ENCODE measurements at regions not wholly inside any gene's neighbourhood (a gene's known extent, or its start where the extent isn't known, plus 50 kb on each side); places are given as distances from the start of the nearest gene placed in this dataset.

GRCh38 chr9:87006956-87007355, 59.6 kb upstream of the GAS1 start:
- Histone ChIP-seq H3K4me2 (ENCODE audit: low read length) (no peak overlapping the region), H3K9me3 (ENCODE audit: insufficient read depth, low read depth, low read length) (no peaks in the 10 kb centered on the region), H3K4ac (ENCODE audit: low read depth, low read length) (no peak overlapping the region), H3K4me1 (ENCODE audit: control insufficient read depth in 1 of 2, insufficient read depth in 2 of 2, low read length in 2 of 2) (peaks cover 0 to 2% of the 10 kb centered on the region in 2 experiments), H2AFZ (ENCODE audit: insufficient read depth, low read length, poor library complexity) (no peak overlapping the region), H2BK12ac (ENCODE audit: low read length) (no peak overlapping the region), H3K9ac (ENCODE audit: low read length) (no peak overlapping the region), H2BK120ac (ENCODE audit: insufficient read depth, low read length, poor library complexity) (no peak overlapping the region), H2AK5ac (ENCODE audit: low read length) (no peak overlapping the region), H3K27ac (ENCODE audit: low read depth, low read length) (no peak overlapping the region), H3K27me3 (ENCODE audit: insufficient read depth, low read length) (no peaks in the 10 kb centered on the region), H4K12ac (ENCODE audit: low read depth, low read length) (no peak overlapping the region), H2BK5ac (ENCODE audit: low read depth, low read length, poor library complexity) (no peak overlapping the region), H3K14ac (ENCODE audit: low read length) (no peak overlapping the region), H3K4me3 (ENCODE audit: low read depth, low read length) (no peak overlapping the region), H3K23ac (ENCODE audit: low read length) (no peak overlapping the region), H4K8ac (ENCODE audit: low read depth, low read length) (no peak overlapping the region), H3K18ac (ENCODE audit: low read length) (no peak overlapping the region), H3K36me3 (ENCODE audit: control insufficient read depth in 1 of 2, insufficient read depth in 2 of 2, low read length in 2 of 2) (no peaks in the 10 kb centered on the region), H3K79me2 (ENCODE audit: control insufficient read depth, insufficient read depth, low read length, poor library complexity) (no peaks in the 10 kb centered on the region), H3K79me1 (ENCODE audit: low read length) (no peaks in the 10 kb centered on the region), H4K91ac (ENCODE audit: low read depth, low read length) (no peak overlapping the region)
- no CpG with 5 or more reads among the region's 4 CpGs for WGBS (ENCODE audit: extremely low coverage, insufficient coverage, insufficient read length)
- no peak for DNase-seq

- H3K4ac ChIP-seq (ENCODE audit: low read depth, low read length): no peak overlapping the region
- H3K27me3 ChIP-seq (ENCODE audit: insufficient read depth, low read length): no peaks in the 10 kb centered on the region
- H3K23ac ChIP-seq (ENCODE audit: low read length): no peak overlapping the region
- H3K18ac ChIP-seq (ENCODE audit: low read length): no peak overlapping the region
- H3K4me3 ChIP-seq (ENCODE audit: low read depth, low read length): no peak overlapping the region
- H3K4me1 ChIP-seq (ENCODE audit: control insufficient read depth in 1 of 2, insufficient read depth in 2 of 2, low read length in 2 of 2): peaks cover 0 to 2% of the 10 kb centered on the region in 2 experiments
- no peak overlapping the region for H2AK5ac ChIP-seq (ENCODE audit: low read length)
- no peak overlapping the region for H3K27ac ChIP-seq (ENCODE audit: low read depth, low read length)
- no peaks in the 10 kb centered on the region for H3K79me1 ChIP-seq (ENCODE audit: low read length)
- H3K4me2 ChIP-seq (ENCODE audit: low read length): no peak overlapping the region
- H2BK120ac ChIP-seq (ENCODE audit: insufficient read depth, low read length, poor library complexity): no peak overlapping the region
- H4K12ac ChIP-seq (ENCODE audit: low read depth, low read length): no peak overlapping the region
- no peak overlapping the region for H2BK12ac ChIP-seq (ENCODE audit: low read length)
- H3K9ac ChIP-seq (ENCODE audit: low read length): no peak overlapping the region
- H2BK5ac ChIP-seq (ENCODE audit: low read depth, low read length, poor library complexity): no peak overlapping the region
- H3K9me3 ChIP-seq (ENCODE audit: insufficient read depth, low read depth, low read length): no peaks in the 10 kb centered on the region
- H2AFZ ChIP-seq (ENCODE audit: insufficient read depth, low read length, poor library complexity): no peak overlapping the region
- no peak overlapping the region for H4K91ac ChIP-seq (ENCODE audit: low read depth, low read length)
- no peak overlapping the region for H3K14ac ChIP-seq (ENCODE audit: low read length)
- no peak for DNase-seq
- WGBS (ENCODE audit: extremely low coverage, insufficient coverage, insufficient read length): no CpG with 5 or more reads among the region's 4 CpGs
- H3K79me2 ChIP-seq (ENCODE audit: control insufficient read depth, insufficient read depth, low read length, poor library complexity): no peaks in the 10 kb centered on the region
- no peaks in the 10 kb centered on the region for H3K36me3 ChIP-seq (ENCODE audit: control insufficient read depth in 1 of 2, insufficient read depth in 2 of 2, low read length in 2 of 2)
- no peak overlapping the region for H4K8ac ChIP-seq (ENCODE audit: low read depth, low read length)
These were observed 60.5 kb upstream of the GAS1 start for GRCh38 chr9:87007711-87008366.

- Histone ChIP-seq H3K9me3 (ENCODE audit: insufficient read depth, low read depth, low read length) (no peaks in the 10 kb centered on the region), H3K18ac (ENCODE audit: low read length) (no peak overlapping the region), H3K36me3 (ENCODE audit: control insufficient read depth in 1 of 2, insufficient read depth in 2 of 2, low read length in 2 of 2) (peaks cover 0 to 2% of the 10 kb centered on the region in 2 experiments), H2AK5ac (ENCODE audit: low read length) (no peak overlapping the region), H4K91ac (ENCODE audit: low read depth, low read length) (no peak overlapping the region), H2BK12ac (ENCODE audit: low read length) (no peak overlapping the region), H3K4me3 (ENCODE audit: low read depth, low read length) (no peak overlapping the region), H3K79me2 (ENCODE audit: control insufficient read depth, insufficient read depth, low read length, poor library complexity) (no peaks in the 10 kb centered on the region), H4K12ac (ENCODE audit: low read depth, low read length) (no peak overlapping the region), H2BK120ac (ENCODE audit: insufficient read depth, low read length, poor library complexity) (no peak overlapping the region), H3K4me2 (ENCODE audit: low read length) (no peak overlapping the region), H3K14ac (ENCODE audit: low read length) (no peak overlapping the region), H2BK5ac (ENCODE audit: low read depth, low read length, poor library complexity) (no peak overlapping the region), H3K9ac (ENCODE audit: low read length) (no peak overlapping the region), H3K79me1 (ENCODE audit: low read length) (no peaks in the 10 kb centered on the region), H4K8ac (ENCODE audit: low read depth, low read length) (no peak overlapping the region), H3K4me1 (ENCODE audit: control insufficient read depth in 1 of 2, insufficient read depth in 2 of 2, low read length in 2 of 2) (peaks cover 0 to 2% of the 10 kb centered on the region in 2 experiments), H3K4ac (ENCODE audit: low read depth, low read length) (no peak overlapping the region), H3K27ac (ENCODE audit: low read depth, low read length) (no peak overlapping the region), H2AFZ (ENCODE audit: insufficient read depth, low read length, poor library complexity) (no peak overlapping the region), H3K23ac (ENCODE audit: low read length) (no peak overlapping the region), H3K27me3 (ENCODE audit: insufficient read depth, low read length) (no peaks in the 10 kb centered on the region)
- WGBS (ENCODE audit: extremely low coverage, insufficient coverage, insufficient read length): no CpG with 5 or more reads among the region's 4 CpGs
- DNase-seq: no peak
These were observed 61.4 kb upstream of the GAS1 start for GRCh38 chr9:87008667-87009066.

- Histone ChIP-seq H3K79me1 (ENCODE audit: low read length) (no peaks in the 10 kb centered on the region), H2BK120ac (ENCODE audit: insufficient read depth, low read length, poor library complexity) (no peak overlapping the region), H2AFZ (ENCODE audit: insufficient read depth, low read length, poor library complexity) (no peak overlapping the region), H3K36me3 (ENCODE audit: control insufficient read depth in 1 of 2, insufficient read depth in 2 of 2, low read length in 2 of 2) (peaks cover 0 to 2% of the 10 kb centered on the region in 2 experiments), H3K79me2 (ENCODE audit: control insufficient read depth, insufficient read depth, low read length, poor library complexity) (no peaks in the 10 kb centered on the region), H3K23ac (ENCODE audit: low read length) (no peak overlapping the region), H3K27ac (ENCODE audit: low read depth, low read length) (no peak overlapping the region), H2BK5ac (ENCODE audit: low read depth, low read length, poor library complexity) (no peak overlapping the region), H3K9me3 (ENCODE audit: insufficient read depth, low read depth, low read length) (no peaks in the 10 kb centered on the region), H4K12ac (ENCODE audit: low read depth, low read length) (no peak overlapping the region), H2AK5ac (ENCODE audit: low read length) (no peak overlapping the region), H3K27me3 (ENCODE audit: insufficient read depth, low read length) (no peaks in the 10 kb centered on the region), H4K91ac (ENCODE audit: low read depth, low read length) (no peak overlapping the region), H3K18ac (ENCODE audit: low read length) (no peak overlapping the region), H2BK12ac (ENCODE audit: low read length) (no peak overlapping the region), H3K4me3 (ENCODE audit: low read depth, low read length) (no peak overlapping the region), H3K9ac (ENCODE audit: low read length) (no peak overlapping the region), H3K4me1 (ENCODE audit: control insufficient read depth in 1 of 2, insufficient read depth in 2 of 2, low read length in 2 of 2) (peaks cover 0 to 2% of the 10 kb centered on the region in 2 experiments), H3K14ac (ENCODE audit: low read length) (no peak overlapping the region), H3K4ac (ENCODE audit: low read depth, low read length) (no peak overlapping the region), H3K4me2 (ENCODE audit: low read length) (no peak overlapping the region), H4K8ac (ENCODE audit: low read depth, low read length) (no peak overlapping the region)
- no peak for DNase-seq
- WGBS (ENCODE audit: extremely low coverage, insufficient coverage, insufficient read length): no CpG with 5 or more reads among the region's 3 CpGs
These were observed 63.3 kb upstream of the GAS1 start for GRCh38 chr9:87010626-87011025.
